Fibroblast of gingiva (primary cell): ENCODE measurements at regions not wholly inside any gene's neighbourhood (a gene's known extent, or its start where the extent isn't known, plus 50 kb on each side); places are given as distances from the start of the nearest gene placed in this dataset.

Source experiments
- DNase-seq: peaks from one replicate; pipeline ENCODE4 v3.0.0-alpha.2; 2011; ENCODE audit warnings: low read depth

GRCh38 chr20:59495894-59496510 is 108.3 kb upstream of the PHACTR3 start:
- peak; percentile 55 for DNase-seq

GRCh38 chr20:59498291-59498690 is 106.0 kb upstream of the PHACTR3 start:
- DNase-seq = no peak

- DNase-seq = no peak
Measured at GRCh38 chr20:59499863-59500262, 104.5 kb upstream of the PHACTR3 start.

- DNase-seq = no peak
Measured at GRCh38 chr20:59508729-59509128, 95.6 kb upstream of the PHACTR3 start.

GRCh38 chr20:59512651-59513050 is 91.7 kb upstream of the PHACTR3 start:
- DNase-seq = no peak

GRCh38 chr20:59514554-59514953 is 89.8 kb upstream of the PHACTR3 start:
- no peak for DNase-seq

GRCh38 chr20:59515013-59515905 is 89.1 kb upstream of the PHACTR3 start:
- peak; percentile 19 for DNase-seq

- DNase-seq = no peak
Measured at GRCh38 chr20:59515906-59516209, 88.5 kb upstream of the PHACTR3 start.

- DNase-seq = peak; percentile 34
Measured at GRCh38 chr20:59518881-59519706, 85.2 kb upstream of the PHACTR3 start.

GRCh38 chr20:59519707-59520014 is 84.7 kb upstream of the PHACTR3 start:
- no peak for DNase-seq

GRCh38 chr20:59520814-59521213 is 83.5 kb upstream of the PHACTR3 start:
- no peak for DNase-seq

- no peak for DNase-seq
Measured at GRCh38 chr20:59525500-59526241, 78.7 kb upstream of the PHACTR3 start.

GRCh38 chr20:59526242-59527225 is 77.8 kb upstream of the PHACTR3 start:
- no peak for DNase-seq

GRCh38 chr20:59530782-59531181 is 73.6 kb upstream of the PHACTR3 start:
- no peak for DNase-seq

GRCh38 chr20:59537991-59538390 is 66.3 kb upstream of the PHACTR3 start:
- no peak for DNase-seq

GRCh38 chr20:59547596-59547995 is 56.7 kb upstream of the PHACTR3 start:
- DNase-seq = no peak
